T-helper 2 cell treated with Interferon-gamma antibody and Interleukin-4, amounts not matched to agents 5 μg/mL and 100 μg/mL, for 36 hours (primary cell): ENCODE measurements at regions not wholly inside any gene's neighbourhood (a gene's known extent, or its start where the extent isn't known, plus 50 kb on each side); places are given as distances from the start of the nearest gene placed in this dataset.
A peak's percentile ranks its signal among the peaks of the same experiment; 100 is the strongest.
"Not testable (repeated sequence)": the region's sequence is repeated elsewhere in the genome, so short reads cannot be mapped to it uniquely, and the experiment has no call there.

Experiments
- DNase-seq: peaks from one replicate; pipeline ENCODE4 v3.0.0; 2021; ENCODE audit warnings: low spot score
- H3K27ac Mint-ChIP-seq: one replicate; pipeline ENCODE4 v1.8.0; 2021; ENCODE audit warnings: mild to moderate bottlenecking, mixed read lengths
- H3K27me3 Mint-ChIP-seq: one replicate; pipeline ENCODE4 v1.8.0; 2021; ENCODE audit warnings: low read depth, mixed read lengths
- H3K36me3 Mint-ChIP-seq: one replicate; pipeline ENCODE4 v1.8.0; 2021; ENCODE audit warnings: low read depth, mixed read lengths
- H3K4me1 Mint-ChIP-seq: one replicate; pipeline ENCODE4 v1.8.0; 2021; ENCODE audit warnings: low read depth, mixed read lengths
- H3K4me3 Mint-ChIP-seq: one replicate; pipeline ENCODE4 v1.8.0; 2022; ENCODE audit warnings: mild to moderate bottlenecking, moderate library complexity, mixed read lengths
- H3K9me3 Mint-ChIP-seq: one replicate; pipeline ENCODE4 v1.8.0; 2021; ENCODE audit warnings: mixed read lengths

DNA sequence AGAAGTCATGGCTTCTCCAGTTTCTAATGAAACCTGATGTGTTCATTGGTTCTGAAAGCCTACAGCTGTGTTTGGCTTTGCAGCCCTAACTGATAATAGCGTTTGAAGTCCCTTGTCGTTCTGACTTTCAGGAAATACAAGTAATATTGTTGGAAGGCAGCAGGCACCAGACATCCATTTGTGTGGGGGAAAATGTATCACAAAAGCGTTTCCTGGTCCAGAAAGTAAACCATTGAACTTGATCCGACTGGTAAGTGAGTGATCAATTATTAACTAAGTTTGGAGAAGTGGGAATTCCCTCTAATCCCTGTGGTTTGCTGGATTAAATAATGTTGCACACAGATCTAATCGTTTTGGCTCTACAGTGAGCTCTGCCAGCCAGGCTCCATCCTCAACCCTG, 77.3 kb upstream of the LTA4H start:
- H3K36me3 Mint-ChIP-seq, result peaks cover 2% of the 10 kb centered on the region
- H3K9me3 Mint-ChIP-seq, result no peaks in the 10 kb centered on the region

DNA sequence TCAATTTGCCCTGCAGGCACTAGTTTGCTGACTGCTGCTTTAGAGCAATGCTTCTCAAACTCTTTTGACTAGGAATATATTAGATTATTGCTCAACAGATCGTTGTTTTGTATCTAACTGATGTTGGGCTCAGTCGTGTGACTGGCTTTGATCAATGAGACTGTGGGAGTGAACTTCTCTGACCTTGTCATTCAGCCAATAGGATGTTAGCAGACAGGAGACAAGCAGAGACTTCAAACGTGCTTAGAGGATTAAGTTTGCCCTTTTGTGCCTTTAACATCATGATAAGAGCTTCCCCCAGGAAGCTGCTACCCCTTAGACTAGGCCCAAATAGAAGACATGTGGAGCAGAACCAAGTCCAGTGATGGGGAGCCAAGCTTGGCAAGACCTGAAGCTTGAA, 76.7 kb upstream of the ELK3 start:
- no peak overlapping the region for H3K27ac Mint-ChIP-seq
- peaks cover 13% of the 10 kb centered on the region for H3K4me1 Mint-ChIP-seq
- peaks cover 10% of the 10 kb centered on the region for H3K27me3 Mint-ChIP-seq
- H3K36me3 Mint-ChIP-seq, result no peaks in the 10 kb centered on the region
- H3K4me3 Mint-ChIP-seq, result no peak overlapping the region
- no peak for DNase-seq
- no peaks in the 10 kb centered on the region for H3K9me3 Mint-ChIP-seq

More for the DNA sequence above, 77.3 kb upstream of the LTA4H start:
- peaks cover 13% of the 10 kb centered on the region for H3K27me3 Mint-ChIP-seq
- DNase-seq, result no peak
- peaks cover 10% of the 10 kb centered on the region for H3K4me1 Mint-ChIP-seq
- H3K4me3 Mint-ChIP-seq, result no peak overlapping the region
- no peak overlapping the region for H3K27ac Mint-ChIP-seq

DNA sequence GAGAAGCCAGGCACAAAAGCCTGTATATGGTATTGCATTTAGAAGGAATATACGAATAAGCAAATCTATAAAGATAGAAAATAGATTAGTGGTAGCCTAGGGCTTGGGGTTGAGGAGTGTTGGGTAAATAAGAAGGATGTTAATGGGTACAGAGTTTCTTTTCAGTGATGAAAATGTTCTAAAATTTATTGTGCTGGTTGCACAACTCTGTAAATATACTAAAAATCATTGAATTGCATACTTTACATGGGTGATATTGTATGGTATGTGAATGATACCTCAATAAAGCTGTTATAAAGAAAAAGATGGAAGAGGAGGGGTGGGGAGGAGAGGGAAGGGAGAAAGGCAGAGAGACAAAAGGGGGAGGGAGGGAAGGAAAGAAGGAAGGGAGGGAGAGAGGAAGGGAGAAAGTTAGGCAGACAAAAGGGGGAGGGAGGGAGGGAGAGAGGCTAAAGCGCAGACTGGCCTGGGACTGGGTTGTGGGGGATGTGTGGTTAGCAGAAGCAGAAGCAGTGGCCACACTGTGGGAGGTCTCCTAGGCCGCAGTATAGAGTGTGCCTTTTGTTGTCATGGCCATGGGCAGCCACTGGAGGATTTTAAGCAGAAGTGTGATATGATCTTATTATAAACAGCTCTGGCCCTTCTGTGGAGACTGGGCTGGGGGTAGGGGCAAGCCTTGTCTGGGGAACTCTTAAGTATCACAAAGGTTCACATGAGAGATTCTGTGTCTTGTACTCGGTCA, 73.6 kb upstream of the ELK3 start:
- Mint-ChIP-seq H3K4me3 (no peak overlapping the region), H3K9me3 (no peaks in the 10 kb centered on the region), H3K4me1 (peaks cover 13% of the 10 kb centered on the region), H3K27ac (no peak overlapping the region), H3K27me3 (no peaks in the 10 kb centered on the region), H3K36me3 (no peaks in the 10 kb centered on the region)
- DNase-seq, result no peak

- peak; percentile 30 for DNase-seq
- Mint-ChIP-seq H3K9me3 (no peaks in the 10 kb centered on the region), H3K36me3 (no peaks in the 10 kb centered on the region), H3K4me1 (peaks cover 13% of the 10 kb centered on the region), H3K27me3 (no peaks in the 10 kb centered on the region), H3K4me3 (no peak overlapping the region), H3K27ac (no peak overlapping the region)
Observed at GRCh38 chr12:96121271-96121711, 72.9 kb upstream of the ELK3 start.

- not testable (repeated sequence) for H3K9me3 Mint-ChIP-seq, H3K4me1 Mint-ChIP-seq, H3K4me3 Mint-ChIP-seq, H3K27me3 Mint-ChIP-seq, H3K36me3 Mint-ChIP-seq, DNase-seq, H3K27ac Mint-ChIP-seq
Observed at GRCh38 chr12:96128292-96128691, 65.9 kb upstream of the ELK3 start.

- Mint-ChIP-seq H3K27ac (no peak overlapping the region), H3K27me3 (peaks cover 7% of the 10 kb centered on the region), H3K36me3 (no peaks in the 10 kb centered on the region), H3K4me1 (peaks cover 6% of the 10 kb centered on the region), H3K4me3 (no peak overlapping the region), H3K9me3 (no peaks in the 10 kb centered on the region)
- DNase-seq, result no peak
Observed at GRCh38 chr12:96130396-96131059, 63.6 kb upstream of the ELK3 start.

DNA sequence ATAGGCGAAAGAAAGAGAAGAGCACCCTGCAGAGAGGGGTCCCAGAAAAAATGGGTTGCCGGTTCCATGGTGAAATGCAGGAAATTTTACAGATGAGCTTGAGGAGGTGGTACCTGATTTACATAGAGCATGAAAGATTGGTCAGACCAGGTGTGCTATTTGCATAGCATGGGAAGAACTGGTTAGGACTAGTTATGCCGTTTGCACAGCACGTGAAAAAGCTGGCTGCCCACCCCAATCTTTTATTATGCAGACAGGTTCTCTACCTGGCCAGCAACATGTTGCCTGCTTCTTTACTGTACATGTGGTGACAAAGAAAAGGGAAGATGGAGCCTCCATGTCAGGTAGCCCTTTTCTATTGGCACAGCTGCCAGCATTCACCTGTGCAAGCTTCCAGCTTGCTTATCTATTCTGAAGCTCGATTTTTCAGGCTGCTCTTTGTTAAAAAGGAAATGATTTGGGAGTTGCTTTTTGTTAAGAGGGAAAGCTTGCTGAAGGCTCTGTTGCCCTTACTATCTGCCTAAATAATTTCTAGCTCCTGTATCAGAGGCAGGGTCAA, 62.9 kb upstream of the ELK3 start:
- Mint-ChIP-seq H3K36me3 (no peaks in the 10 kb centered on the region), H3K27me3 (peaks cover 7% of the 10 kb centered on the region), H3K27ac (no peak overlapping the region), H3K4me3 (no peak overlapping the region), H3K9me3 (no peaks in the 10 kb centered on the region), H3K4me1 (peaks cover 6% of the 10 kb centered on the region)
- DNase-seq, result no peak

DNA sequence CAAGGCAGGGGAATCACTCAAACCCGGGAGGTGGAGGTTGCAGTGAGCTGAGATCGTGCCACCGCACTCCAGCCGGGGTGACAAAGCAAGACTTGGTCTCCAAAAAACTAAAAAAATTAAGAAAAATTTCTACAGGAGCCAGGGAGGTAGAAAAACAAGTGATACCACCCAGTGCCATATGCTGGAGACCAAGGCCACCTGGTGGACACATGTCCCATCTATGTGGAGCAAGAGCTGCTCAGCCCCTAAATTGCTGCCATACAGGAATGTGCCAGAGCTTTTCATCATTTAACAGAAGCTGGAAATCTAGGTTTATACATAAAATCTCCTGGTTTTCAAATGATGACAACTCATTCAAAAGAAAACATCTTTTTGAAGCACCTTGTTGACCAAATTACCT, 61.4 kb upstream of the ELK3 start:
- H3K27me3 Mint-ChIP-seq, result peaks cover 7% of the 10 kb centered on the region
- H3K27ac Mint-ChIP-seq, result no peak overlapping the region
- no peak for DNase-seq
- H3K4me3 Mint-ChIP-seq, result no peak overlapping the region
- peaks cover 11% of the 10 kb centered on the region for H3K4me1 Mint-ChIP-seq
- H3K9me3 Mint-ChIP-seq, result no peaks in the 10 kb centered on the region
- no peaks in the 10 kb centered on the region for H3K36me3 Mint-ChIP-seq

DNA sequence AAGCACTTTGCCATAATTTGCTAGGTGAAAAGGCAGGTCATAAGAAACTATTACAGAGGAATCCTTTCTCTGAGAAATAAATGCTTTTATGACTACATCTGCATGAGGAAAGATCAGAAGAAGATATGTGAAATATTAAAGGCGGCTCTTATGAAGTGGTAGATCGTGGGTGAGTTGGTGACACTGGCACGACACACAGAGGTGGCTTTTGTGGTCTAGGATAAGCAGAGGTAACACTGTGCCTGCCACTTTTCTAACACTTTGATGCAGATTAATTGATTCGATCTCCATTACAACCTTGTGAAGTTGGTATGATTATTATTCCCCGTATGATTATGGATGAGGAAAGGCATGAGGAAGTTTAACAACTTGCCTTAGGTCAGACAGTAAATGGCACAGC, 60.0 kb upstream of the ELK3 start:
- Mint-ChIP-seq H3K36me3 (no peaks in the 10 kb centered on the region), H3K27ac (no peak overlapping the region), H3K27me3 (peaks cover 7% of the 10 kb centered on the region), H3K9me3 (no peaks in the 10 kb centered on the region), H3K4me3 (no peak overlapping the region), H3K4me1 (peaks cover 11% of the 10 kb centered on the region)
- no peak for DNase-seq

GRCh38 chr12:96136161-96136560, 58.0 kb upstream of the ELK3 start:
- no peak for DNase-seq
- H3K4me3 Mint-ChIP-seq, result no peak overlapping the region
- peaks cover 4% of the 10 kb centered on the region for H3K27me3 Mint-ChIP-seq
- H3K27ac Mint-ChIP-seq, result no peak overlapping the region
- H3K4me1 Mint-ChIP-seq, result peaks cover 11% of the 10 kb centered on the region
- H3K36me3 Mint-ChIP-seq, result no peaks in the 10 kb centered on the region
- peaks cover 4% of the 10 kb centered on the region for H3K9me3 Mint-ChIP-seq

GRCh38 chr12:96136725-96137378, 57.3 kb upstream of the ELK3 start:
- Mint-ChIP-seq H3K4me1 (peaks cover 9% of the 10 kb centered on the region), H3K9me3 (peaks cover 4% of the 10 kb centered on the region), H3K27ac (no peak overlapping the region), H3K4me3 (no peak overlapping the region), H3K36me3 (no peaks in the 10 kb centered on the region), H3K27me3 (no peaks in the 10 kb centered on the region)
- DNase-seq, result no peak

GRCh38 chr12:96140174-96140573, 54.0 kb upstream of the ELK3 start:
- H3K4me3 Mint-ChIP-seq, result no peak overlapping the region
- DNase-seq, result no peak

DNA sequence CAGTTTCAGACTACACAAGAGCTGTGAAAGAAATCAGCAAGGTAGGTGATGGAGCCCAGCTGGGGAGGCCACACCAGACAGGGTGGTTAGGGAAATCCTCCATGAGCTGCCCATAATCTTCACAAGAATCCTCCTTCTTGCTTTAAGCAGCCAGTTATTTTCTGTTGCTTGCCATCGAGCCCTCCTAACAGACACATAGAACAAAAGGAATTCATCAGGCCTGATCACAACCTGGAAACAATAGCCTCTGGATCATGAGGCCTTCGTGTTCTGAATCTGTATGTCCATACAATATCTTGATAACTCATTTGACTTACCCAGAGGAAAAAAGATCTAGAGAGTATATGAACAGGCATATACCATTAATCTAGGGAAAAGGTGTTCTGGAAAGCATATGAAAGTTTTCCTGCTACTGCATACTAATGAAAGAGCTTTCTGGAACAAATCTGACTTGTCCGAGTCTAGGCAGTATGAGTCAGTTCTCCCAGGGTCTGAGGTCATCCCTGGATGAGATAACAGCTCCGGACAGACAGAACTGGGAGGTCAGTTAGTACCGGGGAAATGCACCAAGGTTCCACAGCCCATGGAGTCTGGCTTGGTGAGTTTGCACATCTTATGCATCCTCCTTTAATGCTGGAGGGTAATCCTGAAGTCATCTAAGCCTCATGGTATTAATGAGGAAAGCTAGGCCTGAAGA, 52.8 kb upstream of the ELK3 start:
- no peaks in the 10 kb centered on the region for H3K36me3 Mint-ChIP-seq
- H3K9me3 Mint-ChIP-seq, result peaks cover 4% of the 10 kb centered on the region
- DNase-seq, result no peak
- no peaks in the 10 kb centered on the region for H3K27me3 Mint-ChIP-seq
- no peak overlapping the region for H3K4me3 Mint-ChIP-seq
- H3K27ac Mint-ChIP-seq, result no peak overlapping the region
- H3K4me1 Mint-ChIP-seq, result peaks cover 21% of the 10 kb centered on the region

More at GRCh38 chr12:96140174-96140573, 54.0 kb upstream of the ELK3 start:
- Mint-ChIP-seq H3K27ac (no peak overlapping the region), H3K27me3 (no peaks in the 10 kb centered on the region), H3K4me1 (peaks cover 21% of the 10 kb centered on the region), H3K36me3 (no peaks in the 10 kb centered on the region), H3K9me3 (peaks cover 4% of the 10 kb centered on the region)
